ENCODE measurements at regions not wholly inside any gene's neighbourhood (a gene's known extent, or its start where the extent isn't known, plus 50 kb on each side); places are given as distances from the start of the nearest gene placed in this dataset.

GRCh38 chr20:11822540-11822794 is 95.2 kb upstream of the BTBD3 start:
- no peak overlapping the region for H3K4me3 ChIP-seq (replicated peaks; ENCODE audit: low read depth, low read length)
- TF ChIP-seq CTCF (IDR thresholded peaks at IDR 0.05; ENCODE audit: low read length, missing control alignments), result no peak
- no peak for DNase-seq (ENCODE audit: low read depth)

- TF ChIP-seq CTCF (IDR thresholded peaks at IDR 0.05; ENCODE audit: low read length, missing control alignments), result no peak
- no peak overlapping the region for H3K4me3 ChIP-seq (replicated peaks; ENCODE audit: low read depth, low read length)
- no peak for DNase-seq (ENCODE audit: low read depth)
Observed at GRCh38 chr20:11826334-11826733, 91.4 kb upstream of the BTBD3 start.

- TF ChIP-seq CTCF (IDR thresholded peaks at IDR 0.05; ENCODE audit: low read length, missing control alignments), result no peak
- no peak overlapping the region for H3K4me3 ChIP-seq (replicated peaks; ENCODE audit: low read depth, low read length)
- no peak for DNase-seq (ENCODE audit: low read depth)
Observed at GRCh38 chr20:11832397-11832796, 85.3 kb upstream of the BTBD3 start.

GRCh38 chr20:11832851-11833250 is 84.8 kb upstream of the BTBD3 start:
- no peak for DNase-seq (ENCODE audit: low read depth)
- H3K4me3 ChIP-seq (replicated peaks; ENCODE audit: low read depth, low read length), result no peak overlapping the region
- no peak for TF ChIP-seq CTCF (IDR thresholded peaks at IDR 0.05; ENCODE audit: low read length, missing control alignments)

GRCh38 chr20:11833825-11834224 is 83.9 kb upstream of the BTBD3 start:
- no peak for DNase-seq (ENCODE audit: low read depth)
- no peak for TF ChIP-seq CTCF (IDR thresholded peaks at IDR 0.05; ENCODE audit: low read length, missing control alignments)

GRCh38 chr20:11838076-11838636 is 79.5 kb upstream of the BTBD3 start:
- TF ChIP-seq CTCF (IDR thresholded peaks at IDR 0.05; ENCODE audit: low read length, missing control alignments), result no peak
- H3K4me3 ChIP-seq (replicated peaks; ENCODE audit: low read depth, low read length), result no peak overlapping the region

More at GRCh38 chr20:11833825-11834224, 83.9 kb upstream of the BTBD3 start:
- no peak overlapping the region for H3K4me3 ChIP-seq (replicated peaks; ENCODE audit: low read depth, low read length)

GRCh38 chr20:11841972-11842461 is 75.7 kb upstream of the BTBD3 start:
- no peak for DNase-seq (ENCODE audit: low read depth)
- TF ChIP-seq CTCF (IDR thresholded peaks at IDR 0.05; ENCODE audit: low read length, missing control alignments), result no peak
- no peak overlapping the region for H3K4me3 ChIP-seq (replicated peaks; ENCODE audit: low read depth, low read length)

More at GRCh38 chr20:11838076-11838636, 79.5 kb upstream of the BTBD3 start:
- DNase-seq (ENCODE audit: low read depth), result no peak

All from fibroblast of pulmonary artery (primary cell).